B cell (primary cell): ENCODE measurements at regions not wholly inside any gene's neighbourhood (a gene's known extent, or its start where the extent isn't known, plus 50 kb on each side); places are given as distances from the start of the nearest gene placed in this dataset.

Experiments
- CTCF ChIP-seq: fragments of 200-600 bp; IDR thresholded peaks from one replicate; pipeline ENCODE4 v1.8.0; 2022; ENCODE audit warnings: antibody characterized with exemption, mild to moderate bottlenecking
- EZH2 ChIP-seq: IDR thresholded peaks from 2 replicates; pipeline ENCODE4 v1.6.1; 2012; ENCODE audit warnings: borderline replicate concordance, low read depth, mild to moderate bottlenecking, moderate library complexity, low read length; ENCODE audit not compliant: insufficient read depth, poor library complexity, severe bottlenecking

- TF ChIP-seq CTCF = no peak
- TF ChIP-seq EZH2 = no peak
Measured at GRCh38 chr10:8240861-8241260, 186.4 kb downstream of the GATA3 start.
